Bone marrow (tissue), 2 donors: ENCODE measurements at regions not wholly inside any gene's neighbourhood (a gene's known extent, or its start where the extent isn't known, plus 50 kb on each side); places are given as distances from the start of the nearest gene placed in this dataset.

Experiments
- DNase-seq, 2 donors: peaks; one replicate each; lab custom pipeline; 2025; lab: John Stamatoyannopoulos, UW

DNA sequence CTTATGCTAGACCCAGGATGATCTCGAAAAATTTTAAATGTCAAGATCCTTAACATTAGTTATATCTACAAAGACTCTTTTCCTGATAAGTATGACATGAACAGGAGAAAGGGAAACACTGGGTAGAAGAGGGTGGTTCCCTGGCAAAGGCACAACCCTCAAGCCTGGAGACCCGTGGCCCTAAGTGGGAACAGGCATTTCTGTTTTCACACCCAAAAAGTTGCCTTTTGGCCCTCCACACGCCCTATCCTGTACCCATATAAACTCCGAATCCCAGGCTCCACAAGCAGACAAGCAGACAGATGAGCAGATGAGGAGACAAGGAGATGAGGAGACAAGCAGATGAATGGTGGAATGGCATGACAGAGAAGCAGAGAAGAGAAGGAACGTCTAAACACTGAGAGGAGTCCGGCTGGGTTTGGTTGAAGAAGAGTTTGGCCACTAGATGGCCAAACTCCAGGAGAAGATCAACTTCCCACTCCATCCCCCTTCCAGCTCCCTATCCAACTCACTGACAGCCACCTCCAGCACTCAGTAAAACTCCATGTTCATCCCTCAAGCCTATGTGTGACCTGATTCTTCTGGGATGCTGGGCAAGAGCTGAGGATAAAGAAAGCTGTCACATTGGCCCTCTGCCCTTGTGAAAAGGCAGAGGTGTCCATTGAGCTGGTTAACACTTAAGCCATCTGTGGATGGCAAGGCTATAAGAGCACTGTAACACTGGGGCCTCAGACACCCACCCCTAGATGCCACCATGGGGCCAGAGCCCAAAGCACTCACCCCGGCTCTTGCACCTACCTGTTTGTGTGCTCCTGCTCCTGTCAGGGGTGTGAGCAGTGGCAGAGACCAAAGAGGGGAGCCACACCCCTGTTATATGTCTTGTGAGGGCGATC is 139.6 kb upstream of the FAM20A start:
- DNase-seq, result no peak

DNA sequence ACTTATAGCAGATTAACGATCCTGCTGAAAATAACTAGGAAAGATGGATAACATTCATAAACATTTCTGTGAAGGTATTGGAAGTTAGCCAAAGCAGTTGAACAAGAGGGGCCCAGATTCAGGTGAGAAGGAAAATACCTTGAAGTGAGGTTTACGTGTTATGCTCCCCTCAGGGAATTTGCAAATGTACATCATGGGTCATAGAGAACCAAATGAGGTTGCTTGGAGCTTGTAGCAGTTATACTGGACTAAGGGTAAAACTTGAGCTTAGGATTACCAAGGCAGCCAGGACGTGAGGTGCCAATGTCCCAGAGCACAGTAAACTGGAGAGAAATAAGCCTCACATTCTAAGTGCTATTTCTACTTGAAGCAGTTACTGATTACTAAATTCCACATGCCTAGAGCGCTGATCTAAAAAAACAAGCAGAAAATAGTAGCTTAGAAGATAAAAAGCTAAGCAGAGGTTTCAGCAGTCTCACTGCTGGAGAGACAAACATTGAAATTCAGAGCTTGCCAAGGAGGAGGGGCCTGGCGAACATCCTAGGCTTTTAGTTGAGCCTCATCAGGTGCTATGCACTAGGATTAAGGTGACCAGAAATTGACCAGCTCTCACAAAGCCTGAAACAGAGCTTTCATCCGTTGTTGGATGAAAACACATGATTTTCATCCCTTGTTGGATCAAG is 136.7 kb upstream of the FAM20A start:
- DNase-seq, result no peak

DNA sequence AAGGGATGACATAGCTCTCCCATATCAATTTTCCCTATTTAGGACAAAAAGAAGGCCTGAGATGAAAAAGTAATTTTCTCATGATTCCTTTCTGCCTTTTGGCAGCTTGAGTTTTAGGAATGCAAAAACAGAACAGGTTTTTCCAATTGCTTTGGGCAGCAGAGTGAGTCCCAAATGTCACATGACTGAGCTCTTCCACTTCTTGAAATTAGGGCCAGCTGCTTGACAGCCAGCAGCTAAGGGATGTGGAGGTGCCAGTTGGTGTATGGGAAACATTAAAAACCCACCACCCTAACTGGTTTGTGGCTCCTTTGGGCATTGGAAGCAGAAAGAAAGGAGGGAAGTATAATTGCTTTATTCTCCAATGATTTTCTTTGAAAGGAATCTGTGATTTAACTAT is 133.8 kb upstream of the FAM20A start:
- DNase-seq, result no peak

DNA sequence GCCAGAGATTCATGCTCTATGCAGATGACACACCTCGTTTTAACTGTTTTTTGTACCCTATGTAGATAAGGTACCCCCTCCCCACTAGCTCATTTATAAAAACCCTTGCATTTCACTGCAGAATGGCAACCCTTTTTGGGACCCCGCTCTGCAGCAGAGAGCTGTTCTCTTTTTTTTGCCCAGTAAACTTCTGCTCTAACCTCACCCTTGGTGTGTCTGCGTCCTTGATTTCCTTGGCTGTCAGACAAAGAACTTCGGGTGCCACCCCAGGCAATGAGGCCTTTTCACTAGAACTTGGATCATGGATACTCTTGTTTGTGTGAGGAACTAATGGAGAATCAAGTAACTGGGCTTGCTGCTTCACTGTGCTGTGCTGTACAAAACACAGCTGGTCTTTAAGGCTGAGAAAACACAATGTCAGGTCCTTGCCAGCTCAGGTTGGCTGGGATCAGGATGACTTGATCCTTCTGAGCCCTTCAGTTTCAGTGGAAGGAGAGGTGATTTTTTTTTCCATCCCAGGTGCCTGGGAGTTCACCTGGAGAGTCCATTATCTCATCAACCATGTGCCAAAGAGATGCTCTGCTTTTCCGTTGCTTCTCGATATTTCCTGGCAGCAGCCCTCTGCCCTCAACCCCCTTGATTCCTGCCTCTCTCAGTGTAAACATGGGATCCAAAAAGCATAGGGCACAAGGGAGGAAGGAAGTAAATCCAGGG is 133.2 kb upstream of the FAM20A start:
- no peak for DNase-seq

DNA sequence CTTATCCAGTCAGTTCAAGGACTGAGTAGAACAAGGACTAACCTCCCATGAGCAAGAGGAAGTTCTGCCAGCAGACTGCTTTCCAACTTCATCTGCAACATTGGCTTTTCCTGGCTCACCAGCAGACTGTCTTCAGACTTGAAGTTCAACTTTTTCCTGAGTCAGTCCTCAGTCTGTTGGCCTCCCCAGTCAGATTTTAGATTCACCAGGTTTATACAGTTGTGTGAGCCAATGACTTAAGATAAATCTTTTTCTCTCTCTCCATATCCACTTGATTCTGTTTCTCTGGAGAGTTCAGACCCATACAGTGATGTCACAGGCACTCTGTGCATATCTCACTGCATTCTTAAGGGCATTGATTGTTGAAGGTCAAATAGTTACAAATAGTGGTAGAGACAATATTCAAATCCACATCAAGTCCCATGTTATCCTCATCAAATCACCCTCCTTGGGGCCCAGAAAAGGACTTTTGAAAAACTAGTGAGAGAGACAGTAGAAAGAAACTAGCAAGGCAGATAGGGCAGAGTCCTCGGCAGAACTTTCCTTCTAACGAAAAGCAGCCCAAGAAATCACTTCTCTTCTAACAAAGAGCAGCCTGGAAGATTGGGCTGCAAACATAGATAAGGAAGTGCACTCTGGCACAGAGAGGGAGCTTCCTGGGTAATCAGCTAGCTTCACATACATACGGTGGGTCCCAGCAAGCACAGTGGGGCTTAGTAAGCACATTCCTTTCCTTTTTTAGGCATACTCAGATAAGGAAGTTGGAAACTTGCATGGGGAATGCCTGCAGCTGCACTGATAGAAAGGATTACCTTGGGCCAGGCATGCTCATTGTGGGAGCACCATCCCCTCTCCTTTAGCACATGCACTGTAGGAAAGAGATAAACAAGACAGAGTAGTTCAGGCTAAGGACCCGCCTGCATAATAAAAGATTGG is 132.3 kb upstream of the FAM20A start:
- no peak for DNase-seq

DNA sequence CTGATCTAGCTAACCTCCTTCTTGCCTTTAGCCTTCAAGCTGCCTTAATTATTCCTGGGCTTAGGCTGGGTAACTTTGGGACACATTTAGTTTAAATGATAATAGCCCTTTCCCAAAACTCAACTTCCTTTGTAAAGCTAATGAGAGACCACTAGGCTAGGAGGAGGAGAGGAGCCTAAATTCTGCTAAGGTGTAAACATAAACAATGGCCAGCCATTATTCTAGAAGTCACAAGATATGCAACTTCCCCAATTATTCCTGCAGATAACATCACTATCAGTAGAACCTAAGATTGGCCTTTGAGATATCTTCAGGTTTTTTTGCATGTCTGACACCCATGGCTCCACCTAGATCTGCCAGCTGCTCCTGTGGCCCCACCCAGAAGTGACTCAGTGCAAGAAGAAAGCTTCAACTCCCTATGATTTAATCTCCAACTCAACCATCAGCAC is 131.2 kb upstream of the FAM20A start:
- no peak for DNase-seq

DNA sequence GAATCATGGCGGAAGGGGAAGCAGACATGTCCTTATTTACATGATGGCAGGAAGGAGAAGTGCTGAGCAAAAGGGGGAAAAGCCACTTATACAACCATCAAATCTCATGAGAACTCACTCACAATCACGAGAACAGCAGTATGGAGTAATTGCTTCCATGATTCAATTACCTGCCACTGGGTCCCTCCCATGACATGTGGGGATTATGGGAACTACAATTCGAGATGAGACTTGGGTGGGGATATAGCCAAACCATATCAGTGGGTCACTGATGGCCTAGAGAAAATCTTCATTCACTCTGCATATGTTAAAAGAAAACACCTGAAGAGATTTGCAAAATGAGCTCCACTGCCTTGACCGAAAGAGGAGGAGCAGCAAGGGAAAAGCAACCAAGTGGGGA is 130.3 kb upstream of the FAM20A start:
- no peak for DNase-seq

DNA sequence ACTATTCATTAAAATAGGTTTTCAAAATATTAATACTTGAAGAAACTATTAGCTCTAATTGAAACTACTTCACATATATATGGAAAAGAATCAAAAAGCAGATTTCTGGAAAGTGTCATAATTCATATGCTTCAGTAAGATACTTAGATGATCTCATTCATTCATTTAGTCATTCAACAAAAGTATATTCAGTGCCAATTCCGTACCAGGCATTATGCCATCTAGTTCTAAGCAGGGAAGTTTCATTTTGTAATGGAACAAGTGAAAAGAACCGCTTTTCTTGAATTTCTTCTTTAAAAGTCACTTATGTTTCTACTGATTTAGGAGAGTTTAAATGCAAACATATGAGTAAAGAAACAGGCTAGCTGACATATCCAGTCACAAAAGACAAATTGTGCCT is 118.3 kb upstream of the FAM20A start:
- no peak for DNase-seq

DNA sequence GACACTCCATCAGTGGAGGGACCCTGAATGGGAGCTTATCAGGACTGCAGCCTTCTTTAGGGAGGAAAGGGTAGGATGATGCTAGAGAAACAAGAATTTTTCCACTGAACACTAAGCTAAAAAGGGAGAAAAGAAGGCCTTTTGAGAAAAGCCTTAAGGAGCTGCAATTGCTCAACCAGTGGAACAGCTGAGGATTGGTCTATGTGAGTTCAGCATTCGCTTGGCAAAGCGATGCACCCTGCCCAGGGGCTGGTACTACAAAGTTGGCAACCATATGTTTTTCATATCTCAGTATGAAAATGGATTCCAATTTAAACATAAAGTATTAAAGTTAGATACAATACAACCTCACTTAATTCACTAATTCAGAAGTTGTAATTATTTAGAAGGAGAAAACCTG is 117.8 kb upstream of the FAM20A start:
- DNase-seq, result no peak

DNA sequence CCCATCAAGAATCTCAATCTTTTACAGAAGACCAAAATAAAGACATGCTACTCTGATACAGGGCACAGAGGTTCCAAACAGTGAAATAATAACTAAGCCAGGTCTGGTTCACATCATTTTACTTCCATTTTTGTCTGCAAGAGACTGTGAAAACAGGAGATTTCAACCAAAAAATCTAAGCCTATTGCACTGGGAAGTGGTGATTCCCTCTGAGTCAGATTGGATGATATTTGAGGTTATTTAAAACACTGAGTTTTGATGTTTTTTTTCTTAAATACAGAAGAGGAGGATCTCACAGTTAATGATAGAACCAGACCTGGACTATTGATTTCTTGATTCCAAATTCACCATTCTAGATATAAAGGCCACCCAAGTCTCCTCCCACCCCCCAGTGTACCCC is 117.3 kb upstream of the FAM20A start:
- no peak for DNase-seq

DNA sequence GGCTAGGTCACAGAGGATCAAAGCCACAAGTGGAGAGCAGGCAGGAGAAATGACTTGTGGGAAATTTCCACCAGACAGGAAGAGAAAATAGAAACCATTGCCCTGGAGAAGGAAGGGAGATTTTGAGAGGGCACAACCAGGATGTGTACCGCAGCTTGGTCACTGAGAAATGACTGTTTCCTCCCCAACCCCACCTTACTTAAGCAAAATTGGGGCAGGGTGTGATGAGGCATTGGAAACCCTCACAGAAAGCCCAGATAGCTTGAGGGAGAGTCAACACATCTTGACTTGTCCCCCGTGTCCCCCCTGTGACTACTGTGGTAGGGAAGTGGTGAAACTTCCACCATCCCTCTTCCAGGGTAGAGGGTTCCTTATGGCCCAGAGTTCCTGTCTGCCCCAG is 113.5 kb upstream of the FAM20A start:
- no peak for DNase-seq

DNA sequence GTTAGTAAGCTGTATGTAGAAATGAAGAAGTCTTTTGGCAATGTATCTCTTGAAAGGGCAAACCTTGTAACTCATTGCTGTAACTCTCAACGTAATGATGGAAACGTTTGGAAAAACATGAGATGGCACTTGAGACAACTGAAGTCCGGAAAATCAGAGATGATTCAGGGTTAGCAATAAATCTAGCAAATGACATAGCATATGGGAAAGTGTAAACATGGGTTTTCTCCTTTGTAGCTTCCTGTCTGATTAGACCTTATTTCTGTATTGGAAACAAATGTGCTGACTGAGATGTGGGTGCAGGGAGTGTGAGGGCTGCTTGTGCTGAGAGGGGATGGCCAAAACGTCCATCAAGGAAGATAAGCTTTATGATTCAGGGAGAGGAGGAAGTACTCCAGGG is 110.7 kb upstream of the FAM20A start:
- no peak for DNase-seq

DNA sequence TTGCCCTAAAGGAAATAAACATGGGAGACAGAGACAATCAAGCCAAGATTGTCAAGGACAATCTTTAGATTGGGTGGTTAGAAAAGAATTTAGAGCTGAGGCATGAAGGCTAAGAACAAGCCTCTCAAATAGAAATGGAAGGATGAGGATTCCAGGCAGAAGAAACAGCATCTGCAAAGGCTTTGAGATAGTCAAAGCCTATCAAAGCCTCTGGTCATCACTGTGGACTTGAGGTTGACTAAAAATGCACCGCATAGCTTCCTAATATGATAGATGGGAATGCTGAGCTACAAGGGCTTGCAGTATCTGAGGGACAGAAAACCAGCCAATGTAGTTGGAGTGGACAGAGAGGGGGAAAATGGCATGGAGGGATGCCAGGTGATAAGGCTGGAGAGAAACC is 109.8 kb upstream of the FAM20A start:
- no peak for DNase-seq

DNA sequence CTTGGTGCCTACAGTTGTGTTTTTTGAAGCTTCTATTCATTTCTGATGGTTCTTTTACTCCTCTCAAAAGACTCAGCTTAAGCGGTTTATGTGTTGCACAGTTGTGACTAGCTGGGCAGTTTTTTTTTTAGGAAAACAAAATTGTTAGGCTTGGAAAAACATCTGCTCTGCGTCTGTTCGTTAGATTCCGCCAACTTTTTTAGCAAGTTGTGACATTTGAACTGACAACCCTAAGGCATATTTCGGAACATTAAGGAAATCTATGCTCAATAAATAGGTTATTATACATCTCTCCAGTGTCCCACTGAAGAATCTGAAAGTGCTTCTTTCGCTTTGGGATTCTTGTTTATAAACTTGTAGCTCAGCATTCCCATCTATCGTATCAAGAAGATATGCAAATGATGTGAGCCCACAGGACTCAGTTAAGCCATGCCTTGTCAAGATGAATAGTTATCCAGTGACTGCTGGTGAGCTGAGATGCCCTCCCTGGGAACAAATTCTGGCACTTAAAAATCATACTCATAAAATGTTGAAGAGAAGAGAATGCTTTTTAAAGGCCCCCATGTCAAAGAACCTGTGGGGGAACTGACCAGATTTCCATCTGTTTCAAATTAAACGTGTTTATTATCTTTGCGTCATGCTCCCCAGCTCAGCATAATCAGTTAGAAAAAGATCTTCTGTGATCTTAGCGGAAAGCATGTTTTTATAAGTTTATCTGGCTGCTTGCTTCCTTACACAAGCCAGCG is 109.0 kb upstream of the FAM20A start:
- no peak for DNase-seq

DNA sequence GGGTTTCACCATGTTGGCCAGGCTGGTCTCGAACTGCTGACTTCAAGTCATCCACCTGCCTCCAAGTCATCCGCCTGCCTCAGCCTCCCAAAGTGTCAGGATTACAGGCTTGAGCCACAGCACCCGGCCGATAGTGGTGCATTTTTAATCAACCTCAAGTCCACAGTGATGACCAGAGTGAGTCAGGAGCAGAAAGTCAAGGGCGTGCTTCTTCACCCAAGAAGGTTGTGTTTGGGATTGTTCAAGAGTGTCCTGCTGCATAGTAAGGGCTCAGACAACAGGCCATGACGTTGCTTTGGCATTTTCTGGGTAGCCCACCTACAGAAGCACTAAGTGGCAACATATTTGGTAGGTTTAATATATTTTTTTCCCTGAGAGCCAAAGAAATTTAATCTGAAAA is 108.3 kb upstream of the FAM20A start:
- no peak for DNase-seq

DNA sequence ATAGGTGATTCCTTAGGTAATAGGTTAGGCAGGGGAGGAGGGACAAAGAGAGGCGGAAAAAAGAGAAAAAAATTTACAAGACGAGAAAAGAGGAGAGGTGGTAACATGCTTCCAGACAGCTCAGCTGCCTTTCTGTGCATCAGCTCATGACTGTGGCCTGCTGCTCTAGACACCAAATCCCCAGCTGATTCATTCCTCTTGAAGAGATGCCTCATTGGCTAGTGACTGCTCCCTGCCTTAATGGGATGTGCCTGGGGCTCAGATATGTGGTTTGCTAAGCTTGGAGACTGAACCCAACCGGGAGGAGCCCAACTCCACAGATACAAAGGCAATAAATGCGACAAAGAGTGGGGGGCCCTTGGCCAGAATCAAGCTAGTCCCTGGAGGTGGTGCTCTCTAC is 105.9 kb upstream of the FAM20A start:
- DNase-seq, result no peak

DNA sequence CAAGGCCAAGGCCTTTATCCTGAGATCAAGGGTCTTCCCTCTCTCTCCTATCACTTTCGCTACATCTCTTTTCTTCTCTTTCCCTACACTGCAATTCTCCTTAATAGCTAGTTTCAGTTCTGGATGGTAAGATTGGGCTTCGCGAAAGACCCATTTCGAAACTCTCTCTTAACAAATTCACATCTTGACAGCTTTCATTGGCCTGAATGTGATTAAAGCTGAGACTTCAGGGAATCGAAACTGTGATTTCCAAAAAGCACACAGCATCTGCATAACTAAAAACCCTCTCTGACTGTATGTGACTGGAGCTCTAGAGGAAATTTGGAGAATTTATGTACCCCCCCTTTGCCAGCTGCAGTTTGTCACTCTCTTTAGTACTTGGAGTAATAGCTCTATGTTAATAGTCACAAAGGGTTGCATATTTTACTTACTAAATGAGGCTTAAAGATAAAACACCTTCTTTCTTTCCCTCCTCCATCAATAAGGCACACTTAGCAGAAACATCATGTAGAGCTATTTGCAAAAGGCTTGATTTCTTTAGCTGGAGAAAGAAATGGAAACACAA is 105.3 kb upstream of the FAM20A start:
- DNase-seq, result no peak

DNA sequence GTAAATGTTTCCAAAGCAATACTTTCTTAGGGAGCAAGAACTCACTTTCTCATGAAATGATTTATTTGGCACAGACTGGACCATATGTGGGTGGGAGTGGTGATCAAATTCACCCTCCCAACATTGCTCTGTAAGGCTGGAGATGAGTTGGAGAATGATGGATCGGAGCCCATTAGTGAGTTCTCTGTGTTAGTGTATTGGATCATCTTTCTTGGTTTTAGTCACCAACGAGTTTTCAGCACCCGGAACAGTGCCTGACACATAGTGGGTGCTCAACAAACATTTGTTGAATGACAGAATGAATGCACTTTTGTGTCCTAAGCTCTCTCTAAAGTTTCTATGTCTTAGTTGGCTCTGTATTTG is 104.5 kb upstream of the FAM20A start:
- DNase-seq, result no peak

DNA sequence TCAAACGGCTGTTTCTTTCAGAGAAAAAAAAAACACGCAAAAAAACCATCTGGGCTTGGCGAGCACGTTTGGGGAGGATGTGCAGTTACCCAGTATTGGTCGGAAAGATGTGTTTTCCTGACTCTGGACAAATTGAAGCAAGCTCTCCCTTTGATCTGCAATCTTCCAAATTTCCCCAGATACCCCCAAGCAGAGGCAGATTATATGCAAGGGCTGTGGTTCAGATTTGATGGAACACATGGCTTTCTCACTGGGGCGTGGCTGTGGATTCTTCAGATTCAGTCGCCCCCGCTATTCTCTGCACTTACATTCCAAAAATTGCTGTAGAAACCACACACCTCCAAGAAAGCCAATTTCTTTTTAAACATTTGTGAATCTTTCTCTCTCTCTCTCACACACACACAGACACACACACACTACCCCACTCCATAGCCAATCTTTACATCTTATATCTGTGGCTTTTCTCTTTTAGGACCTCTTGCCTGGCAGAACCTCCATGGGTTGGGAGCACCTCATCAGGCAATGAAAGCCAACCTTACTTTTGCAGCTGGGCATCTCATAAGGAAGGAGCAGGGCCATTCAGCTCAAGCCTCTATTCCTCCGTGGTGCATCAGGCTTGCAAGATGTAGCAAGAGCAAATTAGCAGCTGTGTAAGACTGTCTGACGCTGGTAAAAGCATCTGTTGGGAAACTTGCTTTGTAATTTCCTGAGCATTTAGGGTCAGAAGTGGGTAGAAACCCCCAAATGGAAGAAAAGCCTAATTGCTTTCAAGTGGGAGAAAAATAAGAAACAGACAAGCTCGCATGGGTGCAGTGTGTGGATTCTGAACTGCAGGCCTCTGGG is 103.9 kb upstream of the FAM20A start:
- DNase-seq, result no peak

DNA sequence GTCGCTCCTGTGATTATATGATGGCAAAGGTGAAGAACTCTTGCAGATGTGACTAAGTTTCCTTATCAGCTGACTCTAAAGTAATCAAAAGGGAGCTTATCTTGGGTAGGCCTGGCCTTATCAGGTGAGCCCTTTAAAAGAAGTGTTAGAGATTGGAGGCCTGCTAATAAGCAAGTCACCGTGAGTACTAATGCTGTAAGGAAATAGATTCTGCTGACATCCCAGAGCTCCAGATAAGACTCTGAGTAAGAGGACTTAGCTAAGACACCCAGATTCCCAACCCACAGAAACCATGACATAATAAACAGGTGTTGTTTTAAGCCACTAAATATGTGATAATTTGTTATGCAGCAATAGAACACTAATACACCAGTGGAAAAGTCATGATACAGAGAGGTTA is 99.9 kb upstream of the FAM20A start:
- no peak for DNase-seq
